Hematopoietic multipotent progenitor cell treated with erythropoietin and hydrocortisone succinate and interleukin-3 and kit ligand, for 17 days (in vitro differentiated cells): ENCODE measurements at regions not wholly inside any gene's neighbourhood (a gene's known extent, or its start where the extent isn't known, plus 50 kb on each side); places are given as distances from the start of the nearest gene placed in this dataset.

Experiments used
- DNase-seq: peaks from one replicate; pipeline ENCODE4 v3.0.0-alpha.2; 2015; ENCODE audit warnings: low spot score

DNA sequence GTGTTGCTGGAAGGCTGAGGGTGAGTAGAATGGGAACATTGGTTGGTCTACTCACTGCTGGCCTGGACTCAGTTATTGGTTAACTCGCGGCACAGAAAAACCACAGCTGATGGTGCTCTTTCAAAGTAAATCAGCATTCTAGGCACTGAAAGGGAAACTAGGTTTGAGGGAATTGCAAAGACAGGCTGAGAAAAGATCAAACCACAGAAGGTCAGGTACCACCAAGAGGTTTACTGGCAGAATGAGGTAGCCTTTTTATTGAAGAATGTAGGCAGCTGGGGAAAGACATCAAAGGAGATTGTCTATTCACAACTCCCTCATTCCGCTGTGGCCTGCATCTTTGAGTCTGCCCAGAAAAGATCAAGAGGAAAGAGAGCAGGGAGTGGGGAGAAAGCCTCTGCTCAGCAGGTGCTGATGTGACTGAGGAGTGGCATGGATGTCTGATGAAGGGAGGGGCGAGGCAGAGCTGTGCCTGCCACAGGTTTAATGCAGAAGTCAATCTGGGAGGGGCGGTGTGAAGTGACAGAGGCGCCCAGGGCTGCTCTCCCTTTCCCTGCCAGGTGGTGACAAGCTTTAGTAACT, 255.5 kb downstream of the MAN2A1 start:
- DNase-seq = no peak

DNA sequence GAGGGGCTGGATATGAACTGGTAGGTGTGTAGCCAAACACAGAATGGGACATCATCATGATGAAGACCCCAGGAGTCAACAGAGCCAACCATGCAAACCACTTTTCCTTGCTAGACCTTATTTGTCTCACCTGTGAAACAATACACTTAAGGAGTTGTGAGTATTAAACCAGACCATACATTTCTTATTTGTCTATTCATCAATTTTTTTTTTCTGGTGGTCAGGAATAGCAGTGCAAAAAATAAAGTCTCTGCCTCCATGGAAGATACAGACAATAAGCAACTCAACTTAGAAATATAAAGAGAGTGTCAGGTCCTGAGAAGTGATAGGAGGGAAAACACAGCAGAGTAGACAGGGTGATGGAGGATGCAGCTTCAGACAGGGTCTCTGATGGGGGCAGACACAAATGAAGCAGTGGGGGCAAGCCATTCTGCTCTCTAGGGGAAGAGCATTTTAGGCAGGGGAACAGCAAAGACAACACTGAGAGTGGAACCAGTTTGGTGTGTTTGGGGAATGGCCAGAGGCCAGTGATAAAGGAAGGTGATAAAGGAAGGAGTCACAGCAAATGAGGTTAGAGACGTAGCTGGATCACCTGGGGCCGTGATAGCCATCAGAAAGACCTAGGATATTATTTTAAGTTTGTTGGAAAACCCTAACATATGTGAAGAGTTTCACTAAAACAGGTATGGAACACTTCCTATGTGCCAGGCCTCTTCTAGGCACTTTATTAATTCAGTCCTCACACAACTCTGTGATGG, 256.2 kb downstream of the MAN2A1 start:
- DNase-seq = no peak

DNA sequence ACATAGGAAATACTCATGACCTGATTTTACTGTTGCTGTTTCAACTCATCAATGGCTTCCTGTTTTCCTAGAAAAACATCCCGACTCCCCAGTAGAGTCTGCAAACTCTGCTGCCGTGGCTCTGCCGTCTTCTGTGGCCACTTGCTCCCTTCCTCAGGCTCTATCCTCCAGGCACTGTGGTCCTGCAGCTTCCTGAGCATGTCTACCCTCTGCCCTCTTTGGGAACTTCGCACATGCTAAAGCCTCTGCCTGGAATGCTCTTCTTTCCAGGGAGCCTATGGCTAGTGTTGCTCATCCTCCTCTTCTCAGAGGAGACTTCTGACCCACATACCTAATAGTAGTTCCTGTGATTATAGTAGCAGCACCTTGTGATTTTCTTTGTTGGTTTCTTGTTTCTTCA, 256.9 kb downstream of the MAN2A1 start:
- no peak for DNase-seq

DNA sequence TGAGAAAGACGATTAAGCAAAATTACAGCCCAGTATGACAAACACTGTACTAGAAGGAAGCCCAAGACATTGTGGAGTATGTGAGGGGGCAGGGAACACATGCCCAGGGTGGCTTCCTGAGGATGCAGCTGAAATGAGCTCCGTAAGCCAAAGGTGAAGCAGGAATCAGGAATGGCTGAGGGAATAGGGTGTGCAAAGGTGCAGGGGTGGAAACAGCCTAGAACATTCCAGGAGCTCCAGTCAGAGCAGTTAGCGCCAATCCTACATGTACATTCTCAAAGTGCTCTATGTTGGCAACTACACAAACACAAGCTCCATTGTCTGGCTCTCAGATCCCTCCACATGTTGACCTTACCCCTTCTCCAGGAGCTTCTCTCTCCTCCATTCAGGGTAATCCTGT, 257.9 kb downstream of the MAN2A1 start:
- no peak for DNase-seq

DNA sequence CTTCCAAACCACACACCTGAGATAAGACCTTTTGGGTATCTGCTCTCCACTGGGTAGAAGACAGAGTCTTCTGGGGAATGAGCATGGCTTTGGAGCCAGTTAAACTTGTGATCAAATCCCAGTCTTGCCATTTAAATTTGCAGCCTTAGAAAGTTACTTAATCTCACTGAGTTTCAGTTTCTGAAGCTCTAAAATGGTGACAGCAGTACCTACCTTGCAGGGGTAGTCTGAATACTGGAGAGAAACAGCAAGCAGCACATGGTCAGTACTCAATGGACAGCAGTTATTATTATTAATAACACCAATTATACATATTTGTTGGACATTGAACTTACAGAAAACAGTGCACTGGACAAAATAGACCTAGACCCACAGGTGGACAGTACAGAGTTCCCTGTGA, 260.9 kb downstream of the MAN2A1 start:
- no peak for DNase-seq

DNA sequence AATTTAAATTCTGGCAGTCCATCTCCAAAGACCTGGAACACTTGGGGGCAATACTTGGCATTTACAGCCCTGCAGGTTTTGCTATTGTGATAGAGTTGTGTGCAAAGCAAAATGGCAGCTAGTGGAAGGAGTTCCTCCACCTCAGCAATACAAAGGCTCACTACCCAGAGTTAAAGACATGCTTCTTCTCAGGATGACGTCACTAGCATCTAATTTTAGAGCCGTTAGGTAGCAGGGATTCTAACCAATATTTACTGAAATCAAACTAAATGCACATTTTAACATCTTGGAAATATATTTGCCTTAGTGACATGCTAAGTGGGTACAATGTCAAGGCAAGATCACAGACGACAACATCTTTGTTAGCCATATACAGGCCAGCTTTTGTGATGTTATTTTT, 261.6 kb downstream of the MAN2A1 start:
- no peak for DNase-seq

DNA sequence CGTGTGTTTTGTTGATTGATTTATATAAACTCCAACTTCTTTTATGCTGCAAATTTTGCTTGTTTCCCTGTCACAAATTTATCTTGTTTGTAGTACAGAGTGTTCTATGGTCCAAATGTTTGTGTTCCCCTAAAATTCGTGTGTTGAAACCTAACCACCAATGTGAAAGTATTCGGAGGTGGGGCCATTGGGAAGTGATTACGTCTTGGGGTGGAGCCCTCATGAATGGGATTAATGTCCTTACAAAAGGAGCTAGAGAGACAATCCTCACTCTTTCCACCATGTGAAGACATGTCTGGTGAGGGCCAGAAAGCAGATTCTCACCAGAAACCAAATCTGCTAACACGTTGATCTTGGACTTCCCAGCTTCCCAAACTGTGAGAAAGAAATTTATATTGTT, 262.0 kb downstream of the MAN2A1 start:
- no peak for DNase-seq

DNA sequence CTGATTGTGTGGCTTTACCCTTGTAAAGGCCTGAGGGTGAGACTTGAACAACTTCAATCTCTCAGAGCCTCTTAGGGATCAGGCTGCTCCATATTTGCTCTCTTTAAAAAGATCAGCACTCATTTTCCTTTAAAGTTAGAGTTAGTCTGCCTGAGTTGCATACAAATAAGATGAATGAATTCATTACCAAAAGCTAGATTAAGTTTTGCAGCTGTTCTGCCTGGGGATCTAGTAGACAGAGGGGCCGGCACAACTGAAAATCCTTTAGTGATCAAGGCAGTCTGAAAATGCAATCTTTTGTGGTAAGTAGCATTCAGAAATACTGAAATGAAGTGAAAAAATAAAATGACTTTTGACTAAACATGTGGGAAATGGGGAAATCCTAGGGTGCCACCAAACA, 264.0 kb downstream of the MAN2A1 start:
- no peak for DNase-seq

DNA sequence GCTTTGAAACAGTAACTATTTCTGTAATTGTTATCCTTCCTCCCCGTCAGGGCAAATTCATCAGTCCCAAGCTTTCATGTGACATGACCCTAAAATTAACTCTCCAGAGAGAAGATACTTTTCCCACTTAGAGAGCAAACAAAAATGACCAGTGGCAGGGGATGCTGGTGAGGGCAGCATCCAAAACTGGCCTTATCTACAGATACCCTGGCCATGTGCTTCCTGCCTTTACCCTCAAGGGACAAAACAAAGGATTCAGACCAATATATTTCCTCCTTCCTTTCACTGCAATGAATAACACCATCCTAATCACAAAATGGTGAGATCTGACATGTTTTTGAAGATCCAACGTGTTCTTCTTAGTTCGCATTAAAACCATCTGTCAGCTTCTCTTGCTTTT, 267.2 kb downstream of the MAN2A1 start:
- DNase-seq = no peak

DNA sequence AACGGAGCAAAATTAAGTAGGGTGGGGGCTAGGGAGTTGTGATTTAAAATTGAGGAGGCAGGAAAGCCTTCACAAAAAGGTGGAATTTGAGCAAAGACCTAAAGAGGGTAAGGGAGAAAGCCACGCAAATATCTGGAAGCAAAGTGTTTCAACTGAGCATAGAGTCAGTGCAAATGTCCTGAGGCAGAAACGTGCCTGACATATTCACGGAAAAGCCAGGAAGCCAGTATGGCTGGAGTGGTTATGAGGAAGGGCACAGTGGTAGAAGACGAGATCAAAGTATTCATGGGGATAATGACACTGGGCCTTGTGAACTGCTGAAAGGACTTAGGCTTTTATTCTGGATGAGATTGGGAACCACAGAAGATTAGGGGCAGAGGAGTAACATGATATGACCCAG, 268.4 kb downstream of the MAN2A1 start:
- DNase-seq = no peak

DNA sequence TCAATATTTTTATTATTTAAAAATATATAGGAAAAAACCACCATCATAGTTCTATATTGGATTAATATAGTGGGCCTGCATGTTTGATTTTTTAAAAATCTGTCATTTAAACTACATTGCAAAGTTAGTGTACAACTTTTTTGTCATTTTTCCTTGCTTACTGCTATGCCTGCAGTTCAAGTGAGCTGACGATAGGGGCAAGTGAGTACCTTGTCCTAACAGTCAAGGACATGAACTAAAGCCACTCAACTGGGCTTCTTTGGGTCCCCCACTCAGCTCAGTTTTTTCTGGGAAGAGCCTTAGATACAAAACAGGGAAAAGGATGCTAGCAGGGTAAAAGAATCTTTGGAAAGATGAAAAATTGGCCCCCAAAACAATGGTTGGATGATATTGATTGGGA, 269.9 kb downstream of the MAN2A1 start:
- DNase-seq = no peak

DNA sequence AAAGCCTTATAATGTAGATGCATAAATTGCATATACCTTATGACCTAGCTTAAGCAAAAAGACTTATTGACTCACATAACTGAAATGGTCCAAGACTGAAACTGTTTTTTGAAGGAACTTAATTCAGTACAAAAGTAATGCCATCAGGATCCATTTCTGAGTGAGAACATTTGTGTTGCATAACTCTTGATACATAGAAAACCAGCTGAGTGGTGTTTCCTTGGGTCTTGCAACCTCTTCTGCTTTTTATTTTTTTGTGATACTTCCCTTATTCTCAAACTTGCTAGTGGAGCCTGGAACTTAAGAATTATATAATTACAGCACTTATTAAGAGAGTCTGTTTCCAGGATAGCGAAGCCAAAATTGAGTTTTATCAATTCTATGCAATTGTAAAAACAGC, 272.0 kb downstream of the MAN2A1 start:
- no peak for DNase-seq

DNA sequence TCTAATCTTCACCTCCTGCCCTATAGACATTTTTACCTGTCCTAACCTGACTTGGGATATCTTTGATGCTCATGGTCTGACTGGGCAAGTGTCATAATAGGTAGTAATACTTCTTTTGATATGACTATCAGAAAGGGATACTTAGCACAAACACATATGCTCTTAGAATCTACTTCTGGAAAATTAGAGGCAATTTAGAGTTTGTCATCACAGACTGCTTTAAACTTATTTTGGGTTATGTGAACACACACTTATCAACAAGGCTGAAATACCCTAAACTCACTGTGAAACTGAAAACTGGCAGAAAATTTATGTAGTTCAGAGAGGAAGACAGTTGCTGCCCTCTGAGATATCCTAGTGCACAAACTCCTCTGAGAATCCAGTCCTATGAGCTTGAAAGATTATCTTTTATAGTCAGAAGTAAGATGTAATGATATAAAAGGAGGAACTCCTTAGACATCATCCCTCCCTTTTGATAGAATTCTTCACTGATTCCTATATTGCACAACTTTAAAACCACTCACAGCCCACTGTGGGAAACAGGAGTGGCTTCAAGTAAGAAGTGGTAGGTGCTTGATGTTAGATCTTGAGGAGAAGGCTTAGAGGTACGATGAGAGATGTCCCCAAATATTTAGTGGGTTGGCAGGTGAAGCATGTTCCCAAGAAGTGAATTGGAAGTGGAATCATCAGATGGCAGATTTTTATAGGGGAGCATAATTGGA, 273.3 kb downstream of the MAN2A1 start:
- DNase-seq = no peak

DNA sequence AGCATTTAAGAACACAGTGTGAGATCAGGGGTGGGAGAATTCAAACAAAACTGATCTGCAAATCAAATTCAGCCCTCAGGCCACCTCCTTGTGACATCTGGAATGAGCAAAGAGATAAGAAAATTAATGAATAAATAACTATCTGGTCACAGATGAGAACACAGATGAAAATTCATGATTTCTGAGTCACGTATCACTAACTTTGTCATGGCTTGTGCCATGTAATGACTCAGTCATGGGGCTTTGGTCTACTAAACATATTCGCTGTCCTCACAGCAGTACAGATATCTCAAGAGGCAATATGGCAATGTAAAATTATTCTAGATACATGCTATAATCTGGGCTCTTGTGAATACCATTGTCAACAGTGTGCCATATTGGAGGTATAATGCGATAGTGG, 274.4 kb downstream of the MAN2A1 start:
- no peak for DNase-seq

DNA sequence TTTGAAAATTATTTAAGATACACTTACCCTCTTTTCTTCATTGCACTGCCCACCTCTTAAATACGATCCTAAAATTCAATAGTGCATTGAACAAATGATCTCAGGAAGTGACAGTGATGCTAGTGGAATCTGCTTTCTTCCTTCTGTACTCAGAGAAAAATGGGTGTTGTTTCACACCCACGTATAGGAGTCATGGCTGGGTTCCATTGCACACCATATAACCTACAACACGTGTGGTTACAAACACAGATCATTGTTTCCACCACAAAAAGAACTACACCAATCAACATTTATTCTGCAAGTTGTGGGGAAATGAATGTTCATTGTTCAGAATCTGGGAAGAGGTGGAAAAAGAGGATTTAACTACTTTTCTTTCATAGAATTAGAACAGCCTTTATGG, 275.9 kb downstream of the MAN2A1 start:
- no peak for DNase-seq

DNA sequence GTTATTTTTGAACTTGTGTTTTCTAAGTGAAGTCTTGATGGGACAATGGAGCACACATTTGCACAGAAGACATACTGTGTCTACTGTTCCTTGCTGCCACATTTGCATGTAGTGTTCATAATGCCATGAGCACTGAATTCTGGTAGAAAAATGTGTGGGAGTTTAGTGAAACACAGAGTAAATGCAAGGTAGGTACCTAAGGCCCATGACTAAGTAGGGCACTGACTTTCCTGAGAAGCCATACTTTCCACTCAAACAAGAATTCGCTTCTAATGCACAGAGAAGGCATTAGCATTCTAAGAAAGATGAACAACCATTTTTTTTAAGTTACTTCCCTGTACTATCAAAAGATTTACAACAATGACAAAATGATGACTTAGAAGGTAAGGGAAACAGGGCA, 282.2 kb downstream of the MAN2A1 start:
- DNase-seq = no peak

DNA sequence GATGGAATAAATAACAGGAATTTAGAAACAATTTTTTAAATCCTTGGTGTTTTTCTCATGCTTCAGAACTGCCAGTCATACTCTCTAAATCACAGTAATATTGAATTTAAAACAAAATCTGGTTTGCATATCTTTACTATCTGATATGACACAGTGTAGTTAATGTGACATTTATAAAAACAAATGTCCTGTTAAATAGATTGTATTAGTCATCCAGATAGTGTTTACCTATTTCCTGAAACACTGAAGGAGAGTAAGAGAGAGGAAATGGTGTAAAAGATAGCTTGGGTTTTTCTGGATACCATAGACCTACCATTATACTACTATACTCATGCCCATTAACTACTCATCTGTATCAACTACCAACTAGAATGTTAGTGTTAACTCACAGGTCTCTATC, 292.3 kb downstream of the MAN2A1 start:
- DNase-seq = no peak

DNA sequence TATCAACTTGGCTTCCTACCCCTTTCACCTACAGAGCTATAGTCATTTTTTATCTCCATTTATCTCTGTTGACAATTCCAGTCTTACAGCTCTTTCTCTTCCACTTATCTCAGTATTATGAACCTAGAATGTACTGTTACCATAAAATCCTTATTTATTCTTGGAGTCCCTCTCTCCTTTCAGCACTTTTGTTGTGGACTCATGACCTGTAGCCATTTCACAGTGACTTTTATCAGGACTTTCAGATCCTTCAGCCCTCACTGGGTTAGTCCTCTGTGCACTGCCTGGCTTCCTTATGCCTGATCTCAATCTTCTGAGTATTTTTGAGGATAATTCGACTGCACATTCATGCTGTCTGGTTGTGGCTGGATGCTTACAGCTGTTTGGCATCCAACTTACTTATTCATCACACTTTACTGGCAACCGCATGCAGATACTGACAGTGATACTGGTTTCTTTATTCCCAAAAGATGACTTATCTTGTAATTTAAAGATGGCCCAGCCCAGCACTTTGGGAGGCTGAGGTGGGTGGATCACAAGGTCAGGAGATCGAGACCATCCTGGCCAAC, 293.3 kb downstream of the MAN2A1 start:
- DNase-seq = no peak

DNA sequence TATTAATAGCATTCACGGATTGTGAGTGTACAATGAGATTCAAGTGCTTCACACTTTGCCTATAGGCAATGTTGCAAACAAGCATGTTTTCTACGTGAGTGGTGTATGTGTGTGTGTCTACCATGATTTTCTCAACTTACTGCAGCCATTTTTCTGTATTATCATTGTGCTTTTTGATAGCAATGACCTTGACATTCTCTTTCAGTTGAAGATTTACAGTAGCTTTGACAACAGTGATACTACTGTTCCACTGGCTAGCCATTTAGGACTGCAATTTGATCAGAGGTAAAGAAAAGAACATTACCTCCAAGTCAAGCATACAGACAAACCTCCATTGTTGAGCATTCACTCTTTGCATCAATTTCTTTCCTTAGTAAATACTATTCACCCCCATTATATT, 297.0 kb downstream of the MAN2A1 start:
- no peak for DNase-seq

DNA sequence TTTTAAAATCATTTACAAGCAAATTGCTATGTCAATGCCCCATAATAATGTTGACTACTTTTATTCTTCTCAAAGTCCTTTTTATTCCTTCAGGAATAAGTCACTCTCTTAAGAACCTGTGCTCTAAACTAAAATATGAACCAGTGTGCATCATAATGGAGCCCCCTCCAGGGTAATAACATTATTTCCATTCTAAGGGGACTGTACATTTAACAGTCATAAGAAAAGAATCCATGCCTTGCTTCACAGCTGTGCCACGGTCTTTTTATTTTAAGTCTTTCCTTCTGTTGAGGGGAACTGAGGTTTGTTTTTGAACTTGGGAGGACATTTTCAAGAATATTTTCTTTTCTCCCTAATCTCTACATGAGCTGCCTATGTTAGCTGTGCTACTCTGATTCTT, 297.6 kb downstream of the MAN2A1 start:
- DNase-seq = no peak

DNA sequence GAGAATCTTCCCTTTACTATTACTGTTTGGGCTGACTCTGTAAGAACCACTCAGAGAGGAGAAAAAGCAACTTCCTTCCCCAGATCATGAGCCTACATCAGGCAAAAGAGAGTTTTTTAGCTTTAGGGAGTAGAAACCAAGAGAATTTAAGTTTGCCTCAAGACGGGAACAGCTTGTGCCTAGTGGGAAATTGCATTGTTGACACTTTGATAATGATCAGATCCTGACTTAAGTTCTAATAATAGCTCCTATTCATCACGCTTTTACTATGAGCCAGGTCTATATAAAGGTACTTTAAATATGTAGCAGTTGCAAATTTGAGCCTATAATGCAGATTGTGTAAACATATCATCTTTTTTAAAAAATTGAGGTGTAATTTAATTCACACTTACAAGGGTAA, 298.2 kb downstream of the MAN2A1 start:
- no peak for DNase-seq

DNA sequence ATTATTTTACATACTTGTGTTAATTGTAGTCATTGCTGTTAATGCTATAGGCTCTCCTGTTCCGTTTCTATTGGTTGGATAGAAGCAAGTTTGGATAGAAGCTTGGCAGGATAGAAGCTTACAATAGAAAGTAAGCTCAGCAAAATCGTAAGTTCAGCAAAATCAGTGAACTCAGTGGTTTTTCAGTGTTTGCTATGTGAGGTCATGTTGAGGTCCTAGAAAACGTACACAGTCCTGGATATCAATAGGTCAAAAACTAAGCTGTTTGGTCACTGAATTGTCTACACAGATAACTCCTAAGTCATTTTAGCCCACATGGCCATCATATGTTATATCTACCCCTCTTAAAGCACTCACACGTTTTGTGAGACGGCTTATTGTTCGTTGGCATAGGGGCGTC, 299.4 kb downstream of the MAN2A1 start:
- no peak for DNase-seq

DNA sequence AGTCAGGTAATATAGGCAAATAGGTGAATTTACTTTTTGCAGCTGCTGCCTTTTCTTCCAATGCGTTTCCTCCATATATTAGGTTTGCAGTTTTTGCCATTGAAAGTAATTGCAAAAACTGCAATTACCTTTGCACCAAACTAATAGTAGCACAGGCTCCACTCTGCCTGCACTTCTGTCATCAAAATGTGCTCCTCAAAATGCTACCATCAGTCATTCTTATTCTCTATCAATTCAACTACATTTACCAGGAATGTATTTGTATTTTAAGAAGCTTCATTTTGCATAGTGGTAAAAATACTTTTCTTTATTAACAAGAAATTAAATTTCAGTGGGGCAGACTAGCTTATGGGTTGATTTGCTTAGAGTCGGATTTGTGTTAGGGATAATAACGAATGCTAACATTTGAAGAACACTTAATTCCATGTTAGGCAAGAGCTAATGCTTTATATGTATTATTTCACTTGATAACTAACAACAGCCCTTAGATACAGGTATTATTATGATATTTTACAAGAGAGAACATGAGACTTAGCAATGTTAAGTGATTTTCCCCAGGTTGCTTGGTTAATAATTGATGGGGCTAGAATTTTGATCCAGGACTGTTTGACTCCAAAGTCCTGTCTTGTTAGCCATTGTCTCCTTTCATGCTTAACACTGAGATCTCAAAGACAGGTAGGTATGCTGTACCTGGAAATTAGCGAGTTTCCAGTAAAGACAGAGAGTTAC, 300.4 kb downstream of the MAN2A1 start:
- no peak for DNase-seq
